NCI-H82 (cell line): ENCODE measurements at regions not wholly inside any gene's neighbourhood (a gene's known extent, or its start where the extent isn't known, plus 50 kb on each side); places are given as distances from the start of the nearest gene placed in this dataset.
"Not testable (repeated sequence)": the region's sequence is repeated elsewhere in the genome, so short reads cannot be mapped to it uniquely, and the experiment has no call there.

Source experiments
- DNase-seq: peaks from one replicate; lab custom pipeline; 2025; lab: John Stamatoyannopoulos, UW

GRCh38 chr7:19296617-19297016, 151.4 kb upstream of the FERD3L start:
- no peak for DNase-seq

GRCh38 chr7:19295376-19295775, 150.2 kb upstream of the FERD3L start:
- DNase-seq: no peak

- DNase-seq: no peak
Observed at GRCh38 chr7:19294619-19295018, 149.4 kb upstream of the FERD3L start.

DNA sequence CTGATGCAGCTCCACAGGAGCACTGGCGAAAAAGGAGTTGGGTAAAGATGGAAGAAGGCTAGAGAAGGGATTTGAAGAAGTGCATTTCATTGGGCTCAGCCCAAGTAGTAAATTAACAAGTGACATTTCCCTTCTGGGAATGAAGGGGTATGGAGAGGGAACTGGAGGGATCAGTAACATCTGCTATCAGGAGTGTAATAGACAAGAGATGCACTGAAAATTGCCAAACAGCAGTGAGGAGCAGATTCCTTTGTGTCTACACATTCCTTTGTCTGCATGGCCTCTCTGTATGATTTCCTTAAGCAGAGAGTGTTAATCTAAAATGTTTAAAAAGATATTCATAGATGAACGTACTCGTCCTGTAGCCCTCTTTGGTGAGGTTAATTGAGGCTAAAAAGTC, 148.2 kb upstream of the FERD3L start:
- DNase-seq: no peak

GRCh38 chr7:19290968-19291367, 145.7 kb upstream of the FERD3L start:
- DNase-seq: no peak

DNA sequence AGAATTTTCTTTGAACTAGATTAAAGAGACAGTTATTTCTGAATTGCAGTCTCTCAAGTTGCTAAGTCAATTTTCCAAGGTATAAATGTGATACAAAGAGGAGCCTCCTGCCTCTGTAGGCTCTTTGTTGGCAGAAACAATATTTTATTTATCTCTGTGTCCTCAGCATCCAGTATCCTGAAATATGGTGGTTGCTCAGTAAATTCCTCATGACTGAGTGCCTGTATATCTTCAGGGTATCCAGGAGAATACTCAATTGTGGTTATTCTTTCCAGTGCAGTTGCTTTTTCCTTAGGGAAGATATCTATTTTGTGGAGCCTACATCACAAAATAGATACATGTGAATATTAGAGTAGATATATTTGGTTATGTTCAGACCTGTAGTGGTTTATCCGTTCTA, 144.8 kb upstream of the FERD3L start:
- no peak for DNase-seq

DNA sequence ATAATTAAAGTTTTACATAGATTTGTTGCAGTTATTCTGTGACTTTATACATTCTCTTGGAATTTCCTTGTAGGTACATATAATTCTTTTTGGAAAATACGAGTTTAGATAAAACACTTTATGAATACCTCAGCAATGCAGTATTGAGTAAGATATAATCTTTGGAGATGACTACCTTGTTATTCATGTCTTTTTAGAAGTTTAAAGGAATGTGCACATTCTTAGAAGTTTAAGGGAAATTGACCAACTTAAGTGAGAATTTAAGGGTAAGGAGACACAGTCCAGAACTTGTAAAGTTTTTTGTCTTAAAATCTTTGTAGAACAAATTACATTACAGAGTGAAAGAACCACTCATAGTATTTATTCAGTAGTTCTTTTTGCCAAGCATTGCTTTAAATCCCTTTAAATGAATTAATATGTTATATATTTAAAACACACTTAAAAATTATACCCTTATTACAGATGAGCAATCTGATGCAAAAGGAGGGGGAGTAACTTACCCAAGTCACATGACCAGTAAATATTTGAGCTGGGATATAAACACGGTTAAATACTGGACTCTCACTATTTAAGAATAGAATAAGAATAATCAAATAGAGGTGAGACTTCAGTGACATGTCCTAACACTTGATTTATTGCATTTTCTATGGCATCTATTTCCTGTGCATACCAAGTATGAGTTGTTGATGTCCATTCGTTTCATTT, 139.5 kb upstream of the FERD3L start:
- DNase-seq: no peak

DNA sequence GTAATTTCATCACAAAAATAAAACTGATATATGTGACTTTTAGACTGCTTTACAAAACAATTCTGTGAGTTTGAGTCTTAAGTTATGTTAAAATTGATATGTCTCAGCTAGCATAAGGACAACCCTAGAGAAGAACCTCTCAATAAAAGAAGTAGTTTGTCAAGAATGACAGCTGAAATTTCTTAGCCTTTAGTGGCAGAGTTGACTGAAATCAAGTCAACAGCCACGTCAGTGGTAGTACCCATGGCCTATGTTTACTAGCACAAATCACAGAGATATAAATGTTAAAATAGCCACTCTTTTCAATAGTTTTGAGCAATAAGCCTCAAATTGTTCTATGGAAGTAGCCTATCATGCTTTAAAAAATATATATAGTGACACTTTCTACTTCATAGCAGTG, 138.9 kb upstream of the FERD3L start:
- no peak for DNase-seq

DNA sequence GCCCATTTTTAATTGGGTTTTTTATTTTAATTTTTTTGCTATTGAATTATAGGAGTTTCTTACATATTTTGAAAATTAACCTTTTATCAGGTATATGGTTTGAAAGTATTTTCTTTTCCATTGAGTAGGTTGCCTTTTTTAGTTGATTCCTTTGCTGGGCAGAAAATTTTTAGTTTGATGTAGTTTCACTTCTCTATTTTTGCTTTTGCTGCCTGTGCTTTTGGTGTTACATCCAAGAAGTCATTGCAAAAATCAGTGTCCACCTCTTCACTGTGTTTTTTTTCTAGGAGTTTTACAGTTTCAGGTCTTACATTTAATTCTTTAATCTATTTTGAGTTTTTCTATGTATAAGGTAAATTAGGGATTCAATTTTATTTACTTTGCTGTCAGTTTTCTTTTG, 129.8 kb upstream of the FERD3L start:
- DNase-seq: no peak

- DNase-seq: not testable (repeated sequence)
Observed at GRCh38 chr7:19272329-19272728, 127.1 kb upstream of the FERD3L start.

GRCh38 chr7:19269301-19269700, 124.1 kb upstream of the FERD3L start:
- DNase-seq: no peak

GRCh38 chr7:19268737-19269136, 123.5 kb upstream of the FERD3L start:
- no peak for DNase-seq

DNA sequence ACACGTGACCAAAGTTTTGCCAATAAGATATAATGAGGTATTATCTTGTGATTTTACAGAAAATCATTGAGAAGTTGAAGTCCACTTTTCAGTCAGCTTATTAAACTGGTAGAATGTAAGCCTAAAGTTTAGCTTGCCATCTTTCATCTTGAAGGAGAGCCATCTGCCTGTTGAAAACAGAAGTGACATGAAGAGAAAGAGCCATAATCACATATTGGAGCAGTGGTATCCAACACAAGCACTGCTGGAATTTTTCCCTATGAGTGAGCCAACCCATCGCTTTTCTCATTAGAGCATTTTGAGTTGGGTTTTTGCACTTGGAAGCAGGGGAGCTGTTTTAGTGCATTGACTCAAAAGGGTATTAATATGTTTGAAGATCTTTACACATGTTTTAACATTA, 117.6 kb upstream of the FERD3L start:
- no peak for DNase-seq

GRCh38 chr7:19249281-19249680, 104.1 kb upstream of the FERD3L start:
- DNase-seq: no peak

- DNase-seq: no peak
Observed at GRCh38 chr7:19248681-19249080, 103.5 kb upstream of the FERD3L start.

GRCh38 chr7:19248115-19248514, 102.9 kb upstream of the FERD3L start:
- no peak for DNase-seq

GRCh38 chr7:19247017-19247416, 101.8 kb upstream of the FERD3L start:
- DNase-seq: no peak

GRCh38 chr7:19242246-19242645, 97.0 kb upstream of the FERD3L start:
- DNase-seq: no peak

GRCh38 chr7:19239951-19240350, 94.7 kb upstream of the FERD3L start:
- peak; percentile 24 for DNase-seq

DNA sequence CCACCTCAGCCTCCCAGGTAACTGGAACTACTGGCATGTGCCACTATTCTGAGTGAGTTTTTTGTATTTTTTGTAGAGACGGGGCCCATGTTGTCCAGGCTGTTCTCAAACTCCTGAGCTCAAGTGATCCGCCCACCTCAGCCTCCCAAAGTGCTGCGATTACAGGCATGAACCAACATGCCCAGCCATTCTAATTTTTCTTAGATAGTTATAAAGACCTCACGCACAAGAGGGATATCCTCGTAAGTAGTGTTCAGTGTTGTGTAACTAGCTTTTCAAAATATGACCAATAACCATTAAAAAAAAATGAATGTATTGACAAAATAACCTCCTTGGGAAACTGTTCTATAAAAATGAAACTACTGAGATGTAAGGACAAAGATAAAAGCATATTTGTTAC, 90.5 kb upstream of the FERD3L start:
- no peak for DNase-seq

DNA sequence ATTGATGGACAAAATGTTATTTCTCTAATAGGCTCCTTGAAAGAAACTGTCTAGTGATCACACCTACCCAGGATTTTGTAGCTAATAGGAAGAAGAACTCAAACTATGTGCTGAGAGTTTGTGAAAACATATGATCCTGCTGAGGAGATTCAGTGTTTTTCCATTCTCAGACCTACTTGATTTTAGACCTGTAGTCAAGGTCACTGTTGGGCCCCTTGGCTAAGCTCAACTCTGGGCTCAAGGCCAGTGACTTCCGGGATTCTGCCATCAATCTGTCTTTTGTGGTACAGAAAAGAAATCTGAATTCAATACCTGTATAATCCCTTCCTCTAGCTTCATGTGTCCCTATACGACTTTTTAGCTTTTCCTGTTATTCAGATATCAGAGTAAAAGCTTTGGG, 79.7 kb upstream of the FERD3L start:
- DNase-seq: peak; percentile 50

DNA sequence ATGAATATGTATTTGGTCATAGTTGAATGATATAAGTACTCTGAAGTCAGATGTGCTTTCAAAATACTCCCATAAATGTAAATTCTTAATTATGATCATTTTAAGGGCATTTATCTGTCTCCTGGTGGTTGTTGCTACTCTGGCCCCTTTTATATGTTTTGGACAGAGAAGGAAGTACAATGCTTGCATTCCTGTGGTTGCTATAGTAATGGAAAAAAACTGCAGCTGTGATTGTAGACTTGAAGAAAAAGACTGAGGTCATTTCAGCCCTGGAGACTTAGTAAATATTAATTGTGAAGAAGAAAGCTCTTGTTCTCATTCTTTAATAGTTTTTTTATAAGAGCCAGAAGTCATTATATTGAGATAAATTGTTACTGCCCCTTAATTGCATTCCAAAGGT, 70.2 kb upstream of the FERD3L start:
- DNase-seq: no peak

DNA sequence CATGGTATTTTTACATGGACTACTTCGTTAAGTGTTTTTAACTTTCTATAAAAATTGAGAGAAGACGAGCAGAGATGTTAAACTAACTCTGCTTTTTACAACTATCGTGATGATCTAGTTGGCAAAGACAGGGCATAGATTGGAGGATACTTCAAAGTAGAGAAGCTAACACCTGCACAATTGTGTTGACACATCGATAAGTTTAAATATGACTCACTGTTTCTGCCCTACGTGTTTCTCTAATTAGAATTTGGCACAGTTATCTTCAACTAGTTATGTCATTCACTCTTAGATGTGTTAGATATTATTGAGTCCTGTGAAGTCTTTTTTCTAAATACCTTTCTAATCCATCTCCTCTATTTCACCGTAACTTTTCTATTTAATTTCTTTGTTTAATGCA, 68.5 kb upstream of the FERD3L start:
- DNase-seq: no peak

- no peak for DNase-seq
Observed at GRCh38 chr7:19210893-19211413, 65.7 kb upstream of the FERD3L start.
